ENCODE measurements at regions not wholly inside any gene's neighbourhood (a gene's known extent, or its start where the extent isn't known, plus 50 kb on each side); places are given as distances from the start of the nearest gene placed in this dataset.
"Not testable (repeated sequence)": the region's sequence is repeated elsewhere in the genome, so short reads cannot be mapped to it uniquely, and the experiment has no call there.

DNA sequence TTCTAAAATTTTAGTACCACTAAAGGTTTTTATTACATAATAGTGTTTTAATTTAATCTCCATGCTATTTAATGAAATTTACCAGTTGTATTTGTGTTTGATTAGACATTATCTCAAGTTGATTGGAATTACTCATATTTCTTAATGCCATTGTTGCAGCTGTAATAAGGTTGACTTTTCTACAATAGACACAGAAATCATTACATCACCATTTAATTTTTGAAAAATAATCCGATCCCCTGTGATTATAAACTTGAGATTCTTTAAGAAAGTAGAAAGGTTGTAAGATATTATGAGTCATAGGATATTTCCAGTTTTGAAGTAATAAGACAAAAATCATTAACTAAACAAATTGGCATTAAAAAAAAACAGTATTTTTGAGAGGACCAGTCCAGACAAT lies 161.4 kb downstream of the PRL start:
- Histone ChIP-seq H3K27ac (ENCODE audit: low read depth, low read length) (no peak overlapping the region), H3K9me3 (ENCODE audit: control insufficient read depth, insufficient read depth, low read length) (no peaks in the 10 kb centered on the region), H4K20me1 (ENCODE audit: control insufficient read depth, insufficient read depth, low read depth, low read length) (no peaks in the 10 kb centered on the region), H3K4me3 (ENCODE audit: low read length) (no peak overlapping the region), H3K79me2 (ENCODE audit: control insufficient read depth, low read length) (no peaks in the 10 kb centered on the region), H3K36me3 (ENCODE audit: control insufficient read depth, low read length) (no peaks in the 10 kb centered on the region), H3K4me2 (ENCODE audit: low read length) (no peak overlapping the region), H3K9me2 (replicated peaks; ENCODE audit: control insufficient read depth, low read length) (no peaks in the 10 kb centered on the region), H3F3A (ENCODE audit: control insufficient read depth, insufficient read depth) (no peaks in the 10 kb centered on the region), H3K4me1 (ENCODE audit: control insufficient read depth, low read length) (no peaks in the 10 kb centered on the region), H3K27me3 (ENCODE audit: control insufficient read depth, low read length) (no peaks in the 10 kb centered on the region)
- no peak for TF ChIP-seq CTCF (IDR thresholded peaks at IDR 0.05; ENCODE audit: low read depth, low read length, poor library complexity, severe bottlenecking)
- TF ChIP-seq EZH2phosphoT487 (IDR thresholded peaks at IDR 0.05; ENCODE audit: borderline replicate concordance, low read length) = no peak

DNA sequence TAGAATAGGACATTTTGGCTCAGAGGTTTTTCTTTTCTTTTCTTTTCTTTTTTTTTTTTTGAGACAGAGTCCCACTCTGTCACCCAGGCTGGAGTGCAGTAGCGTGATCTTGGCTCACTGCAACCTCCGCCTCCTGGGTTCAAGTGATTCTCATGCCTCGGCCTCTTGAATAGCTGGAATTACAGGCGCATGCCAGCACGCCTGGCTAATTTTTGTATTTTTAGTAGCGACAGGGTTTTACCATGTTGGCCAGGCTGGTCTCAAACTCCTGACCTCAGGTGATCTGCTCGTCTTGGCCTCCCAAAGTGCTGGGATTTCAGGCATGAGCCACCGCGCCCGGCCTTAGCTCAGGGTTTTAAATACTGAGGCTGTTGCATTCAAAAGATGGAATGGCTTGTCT lies 156.1 kb downstream of the PRL start:
- H3K9me3 ChIP-seq (ENCODE audit: control insufficient read depth, insufficient read depth, low read length); H3K27me3 ChIP-seq (ENCODE audit: control insufficient read depth, low read length); H3F3A ChIP-seq (ENCODE audit: control insufficient read depth, insufficient read depth); H3K4me1 ChIP-seq (ENCODE audit: control insufficient read depth, low read length); H4K20me1 ChIP-seq (ENCODE audit: control insufficient read depth, insufficient read depth, low read depth, low read length); H3K4me3 ChIP-seq (ENCODE audit: low read length); H3K36me3 ChIP-seq (ENCODE audit: control insufficient read depth, low read length); H3K9me2 ChIP-seq (replicated peaks; ENCODE audit: control insufficient read depth, low read length); H3K79me2 ChIP-seq (ENCODE audit: control insufficient read depth, low read length); H3K27ac ChIP-seq (ENCODE audit: low read depth, low read length); H3K4me2 ChIP-seq (ENCODE audit: low read length): not testable (repeated sequence)

DNA sequence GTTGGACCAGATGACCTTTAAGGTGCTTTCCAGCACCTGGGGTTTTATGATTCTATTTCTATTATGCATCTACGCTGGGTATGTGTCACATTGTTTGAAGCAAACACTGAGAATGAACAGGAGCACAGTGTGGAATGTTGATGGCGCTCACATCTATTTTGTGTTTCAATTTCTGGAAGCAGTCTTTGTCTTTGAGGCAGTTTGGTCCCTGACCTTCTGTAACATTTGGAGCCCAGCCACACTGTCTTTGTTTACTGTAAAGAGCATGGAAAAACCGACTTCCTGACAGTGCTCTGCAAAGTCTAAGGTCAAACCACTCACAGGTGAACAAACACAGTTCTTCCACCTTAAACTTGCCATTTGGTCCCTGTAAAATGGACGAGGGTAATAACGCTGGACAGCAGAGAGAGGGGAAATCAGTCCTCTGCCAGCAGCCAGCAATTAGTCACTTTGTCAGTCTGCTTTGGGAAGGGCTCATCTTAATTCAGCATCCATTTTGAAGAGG lies 155.5 kb downstream of the PRL start:
- H3K27me3 ChIP-seq (ENCODE audit: control insufficient read depth, low read length) = no peaks in the 10 kb centered on the region
- no peaks in the 10 kb centered on the region for H3K4me1 ChIP-seq (ENCODE audit: control insufficient read depth, low read length)
- no peak overlapping the region for H3K4me2 ChIP-seq (ENCODE audit: low read length)
- no peaks in the 10 kb centered on the region for H3K9me2 ChIP-seq (replicated peaks; ENCODE audit: control insufficient read depth, low read length)
- no peaks in the 10 kb centered on the region for H4K20me1 ChIP-seq (ENCODE audit: control insufficient read depth, insufficient read depth, low read depth, low read length)
- no peaks in the 10 kb centered on the region for H3K79me2 ChIP-seq (ENCODE audit: control insufficient read depth, low read length)
- no peak overlapping the region for H3K4me3 ChIP-seq (ENCODE audit: low read length)
- no peaks in the 10 kb centered on the region for H3F3A ChIP-seq (ENCODE audit: control insufficient read depth, insufficient read depth)
- H3K27ac ChIP-seq (ENCODE audit: low read depth, low read length) = no peak overlapping the region
- TF ChIP-seq CTCF (IDR thresholded peaks at IDR 0.05; ENCODE audit: low read depth, low read length, poor library complexity, severe bottlenecking) = no peak
- TF ChIP-seq EZH2phosphoT487 (IDR thresholded peaks at IDR 0.05; ENCODE audit: borderline replicate concordance, low read length) = no peak
- H3K36me3 ChIP-seq (ENCODE audit: control insufficient read depth, low read length) = no peaks in the 10 kb centered on the region
- H3K9me3 ChIP-seq (ENCODE audit: control insufficient read depth, insufficient read depth, low read length) = no peaks in the 10 kb centered on the region

DNA sequence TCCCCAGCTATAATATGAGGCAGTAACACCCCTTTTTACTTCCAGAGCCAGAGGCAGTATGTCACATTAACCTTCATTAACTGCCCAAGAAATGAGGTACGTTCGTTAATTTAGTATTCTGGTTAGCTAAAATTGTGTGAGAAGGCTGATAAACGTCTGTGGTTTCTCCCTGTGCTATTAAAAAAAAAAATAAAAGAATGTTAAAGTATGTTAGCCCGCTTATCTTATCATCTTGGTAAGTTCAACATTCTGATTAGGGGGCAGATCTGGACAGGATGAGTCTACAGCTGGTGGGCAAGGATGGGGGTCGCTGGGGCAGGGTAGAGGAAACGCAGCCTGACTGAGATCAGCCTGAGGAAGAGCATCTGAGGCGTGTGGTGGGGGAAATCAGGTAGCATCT lies 154.0 kb downstream of the PRL start:
- no peak overlapping the region for H3K4me2 ChIP-seq (ENCODE audit: low read length)
- H3K27me3 ChIP-seq (ENCODE audit: control insufficient read depth, low read length) = no peaks in the 10 kb centered on the region
- H3K27ac ChIP-seq (ENCODE audit: low read depth, low read length) = no peak overlapping the region
- H3K4me3 ChIP-seq (ENCODE audit: low read length) = no peak overlapping the region
- no peaks in the 10 kb centered on the region for H3K79me2 ChIP-seq (ENCODE audit: control insufficient read depth, low read length)
- H3K36me3 ChIP-seq (ENCODE audit: control insufficient read depth, low read length) = no peaks in the 10 kb centered on the region
- no peak for TF ChIP-seq EZH2phosphoT487 (IDR thresholded peaks at IDR 0.05; ENCODE audit: borderline replicate concordance, low read length)
- no peak for TF ChIP-seq CTCF (IDR thresholded peaks at IDR 0.05; ENCODE audit: low read depth, low read length, poor library complexity, severe bottlenecking)
- H4K20me1 ChIP-seq (ENCODE audit: control insufficient read depth, insufficient read depth, low read depth, low read length) = no peaks in the 10 kb centered on the region
- no peaks in the 10 kb centered on the region for H3F3A ChIP-seq (ENCODE audit: control insufficient read depth, insufficient read depth)
- H3K9me2 ChIP-seq (replicated peaks; ENCODE audit: control insufficient read depth, low read length) = no peaks in the 10 kb centered on the region
- no peaks in the 10 kb centered on the region for H3K9me3 ChIP-seq (ENCODE audit: control insufficient read depth, insufficient read depth, low read length)
- no peaks in the 10 kb centered on the region for H3K4me1 ChIP-seq (ENCODE audit: control insufficient read depth, low read length)

All from DOHH2 (cell line).